Activated CD4-positive, alpha-beta T cell treated with anti-CD3 and anti-CD28 coated beads, Interleukin-2, amount 50 U/mL, for 16 hours (primary cell): ENCODE measurements at regions not wholly inside any gene's neighbourhood (a gene's known extent, or its start where the extent isn't known, plus 50 kb on each side); places are given as distances from the start of the nearest gene placed in this dataset.

Experiments used
- DNase-seq: peaks from one replicate; pipeline ENCODE4 v3.0.0-alpha.2; 2020

DNA sequence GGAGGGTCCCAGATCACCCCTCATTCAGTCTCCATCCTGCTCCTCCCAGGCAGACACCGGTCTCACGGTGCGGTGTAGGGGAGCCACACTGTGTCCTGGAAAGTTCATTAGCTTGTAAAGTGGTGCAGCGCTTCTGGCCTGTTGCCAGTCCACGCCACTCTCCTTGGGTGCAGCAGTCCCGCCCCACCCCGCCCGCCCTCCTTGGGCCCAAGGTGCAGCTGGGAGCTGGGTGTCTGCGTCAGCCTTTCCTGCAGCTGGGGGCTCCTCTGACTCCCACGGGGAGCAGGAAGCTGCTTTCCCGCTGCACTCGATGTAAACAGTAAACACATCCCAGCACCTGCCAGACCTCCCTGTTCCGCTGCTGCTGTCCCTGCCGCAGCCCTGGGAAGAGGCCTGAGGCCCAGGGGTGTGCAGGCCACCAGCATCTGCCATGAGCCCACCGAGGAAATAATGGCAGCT, 53.8 kb upstream of the ASB18 start:
- no peak for DNase-seq

DNA sequence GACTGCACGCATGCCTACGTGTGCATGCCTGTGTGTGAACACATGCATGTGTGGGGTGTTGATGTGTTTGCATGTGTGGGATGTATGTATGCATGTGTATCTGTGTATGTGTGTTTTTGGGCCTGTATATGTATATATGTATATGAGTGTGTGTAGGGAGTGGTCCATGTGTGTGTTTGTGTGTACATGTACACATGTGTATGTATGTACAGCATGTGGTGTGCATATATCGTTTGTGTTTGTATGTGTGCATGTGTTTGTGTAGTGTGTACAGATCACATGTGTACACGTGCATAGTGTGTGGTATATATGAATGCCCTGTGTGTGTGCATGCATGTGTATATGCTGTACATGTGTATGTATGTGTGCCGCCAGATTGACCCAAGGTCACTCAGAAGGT, 54.2 kb upstream of the ASB18 start:
- no peak for DNase-seq

DNA sequence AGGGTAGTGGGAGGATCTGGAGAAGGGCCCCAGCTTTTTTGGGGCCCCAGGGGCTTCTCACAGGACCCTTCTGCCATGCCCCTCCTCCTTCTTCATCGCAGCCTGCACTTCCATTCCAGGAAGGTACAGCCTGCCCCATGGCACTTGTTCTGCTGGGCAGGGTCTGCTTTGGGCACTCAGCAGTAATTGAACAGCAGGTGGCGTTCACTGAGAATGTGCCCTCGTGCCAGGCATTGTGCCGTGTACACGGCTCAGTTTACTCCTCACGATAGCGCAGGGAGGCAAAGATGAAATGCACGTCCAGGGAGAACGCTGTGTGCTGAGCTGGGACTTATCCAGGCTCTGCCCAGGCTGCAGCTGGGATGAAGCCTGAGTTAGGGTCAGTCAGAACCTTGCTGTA, 54.8 kb upstream of the ASB18 start:
- DNase-seq, result no peak

DNA sequence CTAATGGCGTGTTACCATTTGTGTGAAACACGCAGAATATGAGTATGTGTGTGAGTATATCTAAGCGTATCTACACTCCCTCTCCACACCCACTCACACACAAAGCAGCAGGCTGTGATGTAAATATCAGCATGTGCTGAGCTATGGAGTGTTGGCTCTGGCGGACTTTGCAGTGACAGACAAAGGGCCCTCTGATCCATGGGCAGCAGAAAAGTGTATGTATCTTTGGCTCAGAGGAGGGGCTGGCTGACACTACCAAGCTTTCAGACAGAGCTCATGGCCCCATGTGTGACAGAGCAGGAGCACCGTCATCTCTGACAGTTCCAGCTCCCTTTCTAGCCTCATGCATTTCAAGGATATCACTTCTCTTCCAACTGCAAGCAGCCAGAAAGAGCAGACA, 57.2 kb upstream of the ASB18 start:
- no peak for DNase-seq

DNA sequence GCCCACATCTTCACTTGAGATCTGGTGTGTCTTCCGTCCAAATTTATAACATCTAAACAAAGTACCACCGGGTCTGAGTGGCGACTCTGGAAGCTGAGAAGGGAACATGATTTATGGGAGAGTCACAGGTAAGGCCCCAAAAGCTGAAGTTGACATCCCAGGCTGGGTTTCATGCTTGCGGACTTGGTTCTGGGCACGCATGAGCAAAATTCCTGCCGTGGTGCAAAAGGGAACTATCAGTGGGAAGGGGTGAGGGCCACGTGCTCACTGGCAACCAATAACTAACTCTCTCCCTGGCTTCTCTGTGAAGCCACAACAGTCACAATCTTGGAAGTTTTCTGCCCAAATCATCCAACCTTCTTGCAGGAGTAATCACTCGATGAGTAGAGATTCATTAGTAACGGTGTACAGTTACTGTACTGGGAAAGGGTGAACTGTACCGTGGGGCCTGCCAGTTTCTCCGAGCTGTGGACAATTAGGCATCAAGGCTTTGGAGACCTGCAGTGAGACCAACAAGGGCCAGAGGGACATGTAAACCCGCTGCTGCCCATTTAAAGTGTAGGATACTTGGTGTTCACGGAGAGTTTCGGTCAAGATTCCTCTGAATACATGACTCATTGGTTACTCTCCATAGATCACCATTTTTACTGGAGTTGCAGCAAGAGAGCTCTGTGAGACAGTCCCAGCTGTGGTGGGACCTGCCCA, 69.4 kb upstream of the ASB18 start:
- DNase-seq, result no peak

DNA sequence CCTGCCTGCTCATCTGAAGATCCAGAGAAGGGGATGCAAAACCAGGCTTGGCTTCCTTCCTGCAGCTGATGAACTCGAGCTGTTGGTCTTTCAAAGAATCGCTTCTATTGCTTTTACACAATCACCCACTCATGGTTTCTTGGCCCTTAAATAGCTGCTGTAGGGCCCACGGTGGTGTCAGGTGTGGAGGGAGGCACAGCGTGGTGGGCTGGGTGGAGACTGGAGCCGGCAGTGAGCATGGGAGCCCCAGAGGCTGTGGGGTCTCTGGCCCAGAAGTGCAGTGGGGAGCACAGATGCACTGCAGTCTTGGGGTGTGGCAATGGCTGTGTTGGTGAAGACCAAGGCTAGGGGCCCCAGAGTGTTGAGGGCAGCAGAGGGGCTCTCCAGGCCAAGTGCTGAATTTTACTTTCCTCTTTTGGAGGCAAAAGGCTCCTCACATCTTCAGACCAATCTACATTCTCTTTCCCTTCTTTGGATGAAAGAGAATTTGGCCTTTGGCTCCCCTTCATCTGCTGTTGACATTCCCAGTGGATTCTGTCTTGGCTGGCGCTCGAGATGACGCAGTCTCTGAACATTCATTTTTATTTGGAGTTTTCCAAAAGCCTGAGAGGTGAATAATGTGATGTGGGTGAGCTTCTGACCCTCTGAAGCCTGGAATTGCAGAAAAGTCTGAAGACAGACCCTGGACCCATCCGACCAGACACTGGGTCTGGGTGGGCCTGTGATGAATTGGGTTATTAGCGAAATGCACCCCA, 70.1 kb upstream of the ASB18 start:
- DNase-seq, result no peak

DNA sequence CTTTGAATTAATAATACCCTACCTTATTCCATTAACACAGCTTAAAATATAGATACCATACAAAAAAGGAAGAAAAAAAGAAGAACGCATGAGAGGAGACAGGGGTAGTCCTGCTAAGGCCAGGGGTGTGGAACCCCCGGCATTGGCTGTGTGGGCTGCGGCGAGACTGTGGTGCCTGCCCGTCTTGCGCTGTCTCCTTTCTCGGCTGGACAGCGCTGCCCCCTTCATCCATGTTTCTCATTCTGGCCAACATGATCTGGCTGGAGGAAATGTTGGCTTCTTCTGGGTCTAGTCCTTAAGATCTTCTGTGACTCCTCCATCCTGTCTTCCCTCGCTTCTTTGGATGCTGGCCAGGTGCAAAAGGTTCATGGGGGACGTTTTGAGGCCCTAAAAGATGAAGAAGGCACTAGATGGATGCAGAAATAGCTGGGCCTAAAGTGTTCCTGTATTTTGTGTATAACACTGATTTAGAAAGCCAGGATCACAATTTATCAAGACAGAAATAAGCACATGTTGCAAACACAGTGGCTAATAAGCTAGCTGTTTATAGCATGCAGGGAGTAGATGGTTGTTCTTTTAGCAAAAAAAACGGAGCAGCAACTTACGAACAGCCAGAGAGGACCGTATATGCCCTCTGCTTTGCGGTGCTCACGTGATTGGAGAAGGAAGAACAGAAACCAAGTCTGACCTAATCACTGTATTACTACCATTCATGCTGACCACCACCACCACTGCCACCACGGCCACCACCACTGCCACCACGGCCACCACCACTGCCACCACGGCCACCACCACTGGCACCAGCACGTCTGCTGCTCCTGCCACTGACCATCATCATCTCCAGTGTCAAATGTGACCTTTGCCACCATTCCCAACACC, 71.7 kb upstream of the ASB18 start:
- no peak for DNase-seq

DNA sequence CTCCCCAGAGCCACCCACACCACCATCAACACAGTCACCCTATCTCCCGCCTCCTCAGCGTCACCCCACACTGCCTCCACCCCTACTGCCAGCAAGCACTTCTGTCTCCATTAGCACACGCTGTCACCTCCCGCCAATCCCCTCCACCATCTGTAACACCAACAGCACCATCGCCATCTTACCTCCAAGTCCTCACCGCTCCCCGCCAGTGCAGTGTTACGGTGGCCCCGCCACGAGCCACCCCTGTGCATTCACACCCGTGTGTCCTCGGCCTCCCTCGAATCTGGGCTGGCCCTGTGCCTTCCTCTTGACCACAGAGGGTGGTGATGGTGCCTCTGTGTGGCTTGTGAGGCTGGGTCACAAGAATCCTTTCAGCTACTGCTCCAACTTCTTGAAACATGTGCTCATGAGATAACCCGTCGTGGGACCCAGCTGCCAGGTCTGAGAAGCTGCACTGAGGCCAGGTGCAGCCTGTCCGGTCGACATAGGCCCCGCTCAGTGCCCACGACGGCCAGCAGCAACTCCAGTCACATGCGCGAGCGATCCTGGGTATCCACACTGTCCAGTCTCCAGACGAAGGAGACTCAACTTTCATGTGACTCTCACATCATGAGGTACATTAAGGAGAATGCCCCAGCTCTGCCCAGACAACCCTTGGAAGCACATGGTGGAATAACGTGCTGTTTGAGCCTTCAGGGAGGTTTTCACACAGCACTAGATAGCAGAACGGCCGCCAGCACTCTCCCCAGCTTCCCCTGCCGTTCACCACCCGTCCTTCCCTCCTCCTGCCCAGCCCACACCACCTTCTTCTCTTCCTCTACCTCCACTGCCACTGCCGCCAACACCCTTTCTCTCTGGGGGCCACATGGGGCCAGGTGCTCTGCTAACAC, 72.6 kb upstream of the ASB18 start:
- no peak for DNase-seq

DNA sequence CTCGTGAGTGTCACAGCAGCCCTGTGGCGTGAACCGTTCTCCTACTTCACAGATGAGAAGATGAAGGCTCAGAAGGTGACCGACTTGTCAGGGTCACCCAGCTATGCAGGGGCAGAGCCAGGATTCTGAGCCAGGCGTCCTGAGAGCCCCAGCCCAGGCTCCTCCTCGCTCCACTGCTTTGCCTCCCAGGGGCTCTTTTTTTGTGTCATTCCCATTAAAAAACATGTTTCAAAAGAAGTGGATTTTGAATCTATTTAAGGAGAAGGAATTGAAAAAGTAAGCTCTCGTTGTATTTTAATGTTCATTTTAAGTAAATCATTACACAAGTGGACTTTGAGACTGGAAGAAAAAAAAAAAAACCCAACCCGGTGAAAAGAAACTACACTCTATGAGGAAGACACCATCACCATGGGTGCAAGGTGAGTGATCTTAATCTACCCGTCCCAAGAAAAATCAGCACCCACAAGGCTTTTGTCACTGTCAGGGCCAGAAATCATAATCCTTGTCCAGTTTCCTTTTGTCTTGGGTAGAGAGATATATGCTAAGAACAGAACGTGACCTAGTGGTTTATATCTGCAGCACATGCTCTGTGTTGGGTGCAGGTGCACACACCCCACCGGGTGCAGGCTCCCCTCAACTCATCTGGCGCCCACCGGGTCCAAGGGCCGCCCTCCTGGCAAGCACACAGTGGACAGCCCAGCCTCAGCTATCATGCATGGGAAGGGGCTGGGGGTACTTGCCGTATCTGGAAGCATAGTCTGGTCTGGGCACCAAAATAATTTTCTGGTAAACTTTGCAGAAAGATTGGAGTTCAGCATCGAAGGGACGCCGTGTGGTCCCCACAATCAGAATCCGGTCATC, 73.5 kb upstream of the ASB18 start:
- DNase-seq, result no peak

DNA sequence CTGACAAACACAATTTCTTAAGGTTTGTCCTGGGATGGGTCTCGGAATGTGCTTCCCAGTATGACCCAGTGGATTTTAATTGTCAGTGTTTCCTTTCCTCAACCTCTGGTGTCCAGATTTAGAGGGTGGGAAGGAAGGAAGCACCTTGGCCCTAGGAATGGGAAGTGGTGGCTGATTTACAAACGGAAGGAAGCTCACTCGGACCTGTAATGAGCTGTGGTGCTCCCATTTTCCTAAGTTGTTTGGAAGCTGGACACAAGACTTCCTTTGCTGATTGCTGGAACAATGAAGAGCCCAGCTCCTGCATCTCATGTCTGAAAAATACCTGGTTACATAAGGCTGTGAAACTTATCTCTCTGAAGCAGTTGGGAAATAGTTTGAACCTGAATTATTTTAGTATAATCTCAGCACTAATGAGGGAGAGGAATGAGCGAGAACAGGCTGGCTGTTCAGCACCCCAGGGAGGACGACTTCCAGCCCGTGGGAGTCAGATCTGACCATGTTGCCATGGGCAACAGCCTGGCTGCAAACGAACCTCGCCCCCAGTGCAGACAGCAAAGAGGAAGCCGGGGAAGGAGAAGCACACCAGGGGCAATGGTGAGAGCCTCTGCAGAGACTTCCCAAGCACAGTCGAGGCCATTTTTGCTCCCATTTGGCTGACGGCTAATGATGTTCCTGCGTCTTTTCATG, 74.4 kb upstream of the ASB18 start:
- no peak for DNase-seq

DNA sequence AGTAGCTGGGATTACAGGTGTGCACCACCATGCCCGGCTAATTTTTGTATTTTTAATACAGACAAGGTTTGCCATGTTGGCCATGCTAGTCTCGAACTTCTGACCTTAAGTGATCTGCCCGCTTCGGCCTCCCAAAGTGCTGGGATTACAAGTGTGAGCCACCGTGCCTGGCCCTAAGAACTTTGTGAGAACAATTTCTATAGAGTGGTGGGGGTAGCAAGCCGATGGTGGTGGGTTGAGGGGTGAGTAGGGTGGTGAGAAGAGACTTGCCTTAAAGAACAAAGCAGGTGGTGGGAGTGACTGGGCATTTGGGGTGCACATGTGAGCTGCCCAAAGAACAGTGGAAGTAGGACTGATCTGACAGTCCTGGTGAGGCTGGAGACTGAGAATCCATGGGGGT, 76.0 kb upstream of the ASB18 start:
- no peak for DNase-seq

DNA sequence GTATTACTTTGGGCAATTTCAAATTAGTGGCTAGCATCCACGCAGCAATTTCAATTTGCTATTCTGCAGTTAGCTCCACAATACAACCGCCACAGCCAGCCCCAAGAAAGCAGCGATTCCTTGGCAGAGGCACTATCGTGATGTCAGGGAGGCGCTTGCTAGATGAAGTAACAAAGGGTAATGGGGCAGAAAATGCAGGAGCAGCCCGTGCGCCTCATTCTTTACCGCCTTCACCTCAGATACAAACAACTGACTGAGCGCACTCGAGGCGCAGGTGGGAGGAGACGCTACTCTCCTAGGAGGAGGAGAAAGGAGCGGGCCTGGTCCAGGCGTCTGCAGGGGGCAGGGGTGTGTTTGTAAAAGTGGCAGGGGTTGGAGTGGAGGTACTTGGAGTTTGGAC, 76.9 kb upstream of the ASB18 start:
- DNase-seq, result no peak

DNA sequence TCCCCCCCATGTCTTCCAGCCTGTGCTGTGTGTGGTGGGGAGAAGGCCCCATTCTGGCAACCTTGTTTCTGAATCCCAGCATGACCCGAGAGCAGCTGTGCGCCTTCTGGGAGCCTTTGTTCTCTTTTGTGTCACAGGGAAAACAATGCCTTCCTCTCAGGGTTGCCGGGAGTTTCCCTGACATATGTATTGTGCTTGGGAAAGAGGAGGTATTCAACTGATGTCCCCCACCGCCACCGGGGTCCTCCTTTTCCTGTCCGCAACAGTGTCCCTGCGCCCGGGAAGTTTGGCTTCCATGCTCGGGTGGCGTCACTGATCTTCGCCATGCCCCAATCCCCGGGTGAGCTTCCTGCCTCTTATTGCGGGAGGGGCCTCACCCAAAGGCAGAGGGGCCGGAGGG, 77.5 kb upstream of the ASB18 start:
- DNase-seq, result no peak

DNA sequence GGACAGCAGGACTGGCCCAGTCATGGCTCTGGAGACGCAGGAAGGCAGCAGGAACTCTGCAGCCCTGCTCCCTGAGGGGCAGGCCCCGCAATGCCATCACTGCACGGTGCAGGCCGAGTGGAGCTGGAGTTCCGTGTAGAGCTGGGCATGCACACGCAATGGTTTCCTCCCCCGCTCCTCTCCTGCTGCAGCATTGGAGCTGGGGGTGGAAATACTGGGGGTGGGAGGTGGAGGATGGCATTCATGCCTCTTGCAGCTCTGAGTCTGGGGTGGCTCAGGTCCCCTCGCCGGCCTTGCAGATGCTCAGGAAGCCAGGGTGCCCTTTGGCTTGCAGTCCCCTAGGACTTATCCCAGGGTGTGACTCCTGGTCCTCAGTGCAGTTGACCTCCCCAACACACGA, 78.3 kb upstream of the ASB18 start:
- DNase-seq, result no peak

DNA sequence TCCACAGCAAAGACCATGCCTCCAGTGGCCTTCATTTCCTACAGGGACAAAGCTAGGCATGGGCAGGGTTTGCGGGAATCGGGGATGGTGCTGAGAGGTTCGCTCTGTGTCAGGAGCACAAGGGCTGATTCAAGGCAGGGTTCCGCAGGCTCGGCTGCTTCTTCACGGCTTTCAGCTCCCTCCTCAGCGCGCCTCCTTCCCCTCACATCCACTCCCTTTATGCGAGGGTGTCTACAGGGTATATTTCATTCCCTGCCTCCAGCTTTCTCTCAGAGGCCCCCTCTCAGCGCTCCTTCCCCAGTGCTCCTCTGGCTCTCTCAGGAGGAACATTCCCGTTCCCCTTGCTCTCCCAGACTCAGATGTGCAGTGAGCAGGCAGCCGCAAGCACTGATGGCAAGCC, 78.7 kb upstream of the ASB18 start:
- DNase-seq, result no peak

DNA sequence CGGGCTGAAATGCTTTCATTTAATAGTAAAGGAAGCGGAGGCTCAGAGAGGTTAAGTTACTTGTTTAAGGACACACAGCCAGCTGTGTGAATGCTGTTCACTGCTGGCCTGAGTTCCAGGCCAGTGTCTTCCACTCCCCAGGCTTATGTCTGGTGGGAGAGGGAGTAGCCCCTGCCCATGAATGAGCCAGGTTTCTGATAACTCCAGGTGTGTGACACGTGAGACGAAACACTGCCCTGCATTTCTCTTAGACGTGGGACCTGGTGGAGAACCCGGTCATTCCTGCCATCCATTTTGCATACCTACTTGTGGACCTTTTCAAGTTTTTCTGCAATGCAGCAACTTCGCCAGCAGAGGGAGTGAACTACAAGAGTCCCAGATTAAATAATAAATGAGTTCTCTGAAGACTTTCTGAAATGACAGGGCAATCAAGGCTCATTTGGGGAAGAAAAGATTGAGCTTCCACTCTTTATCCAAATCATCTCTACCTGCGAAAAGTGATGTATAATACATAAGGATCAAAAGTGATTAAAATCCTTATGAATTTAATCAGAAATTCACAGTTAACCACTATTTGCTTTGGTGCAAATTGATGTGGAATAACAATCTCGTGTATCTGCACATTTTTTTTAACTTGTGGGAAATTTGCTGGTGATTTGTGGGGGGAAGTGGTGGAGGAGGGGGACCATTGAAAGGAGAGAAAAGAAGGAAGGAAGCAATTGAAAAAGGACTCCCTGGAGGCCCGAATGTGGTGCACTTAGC, 79.4 kb upstream of the ASB18 start:
- DNase-seq, result peak; percentile 62

DNA sequence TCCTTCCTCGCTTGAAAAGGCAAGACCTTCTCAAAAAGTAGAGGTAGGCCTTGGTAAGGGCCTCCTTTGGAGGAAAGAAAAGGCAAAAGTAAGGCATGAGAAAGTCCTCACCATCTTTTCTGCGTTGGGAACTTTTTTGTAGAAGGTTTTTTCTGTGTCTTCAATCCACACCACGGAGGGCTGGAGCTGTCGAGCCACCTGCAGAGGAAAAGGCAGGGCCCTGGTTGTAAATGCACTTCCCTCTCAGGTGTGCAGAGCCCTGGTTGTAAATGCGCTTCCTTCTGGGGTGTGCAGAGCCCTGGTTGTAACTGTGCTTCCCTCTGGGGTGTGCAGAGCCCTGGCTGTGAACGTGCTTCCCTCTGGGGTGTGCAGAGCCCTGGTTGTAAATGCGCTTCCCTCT, 80.2 kb upstream of the ASB18 start:
- DNase-seq, result no peak

DNA sequence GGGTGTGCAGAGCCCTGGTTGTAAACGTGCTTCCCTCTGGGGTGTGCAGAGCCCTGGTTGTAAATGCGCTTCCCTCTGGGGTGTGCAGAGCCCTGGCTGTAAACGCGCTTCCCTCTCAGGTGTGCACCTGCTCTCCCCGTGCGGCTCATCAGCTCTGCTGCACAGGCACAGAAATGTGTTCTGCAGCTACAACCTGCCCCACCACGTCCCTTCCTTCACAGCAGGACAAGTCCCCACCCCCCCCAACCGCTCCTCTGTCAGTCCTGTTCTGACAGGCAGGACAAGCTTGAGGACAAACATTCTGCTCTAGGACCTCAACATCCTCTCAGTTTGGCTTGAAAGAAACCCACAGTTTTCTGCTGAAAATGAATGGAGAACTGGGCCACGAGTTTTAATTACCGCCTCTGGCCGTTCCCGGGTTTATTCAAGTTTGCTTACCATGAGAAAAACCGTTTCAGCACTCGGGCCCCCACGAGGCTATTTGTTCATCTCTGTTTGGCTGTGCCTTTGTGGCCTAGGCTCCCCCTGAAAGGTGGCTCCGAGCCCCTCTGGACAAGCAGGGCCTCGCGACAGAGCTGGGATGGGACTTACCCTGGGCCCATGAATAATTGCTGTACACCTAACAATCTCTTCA, 81.0 kb upstream of the ASB18 start:
- no peak for DNase-seq

DNA sequence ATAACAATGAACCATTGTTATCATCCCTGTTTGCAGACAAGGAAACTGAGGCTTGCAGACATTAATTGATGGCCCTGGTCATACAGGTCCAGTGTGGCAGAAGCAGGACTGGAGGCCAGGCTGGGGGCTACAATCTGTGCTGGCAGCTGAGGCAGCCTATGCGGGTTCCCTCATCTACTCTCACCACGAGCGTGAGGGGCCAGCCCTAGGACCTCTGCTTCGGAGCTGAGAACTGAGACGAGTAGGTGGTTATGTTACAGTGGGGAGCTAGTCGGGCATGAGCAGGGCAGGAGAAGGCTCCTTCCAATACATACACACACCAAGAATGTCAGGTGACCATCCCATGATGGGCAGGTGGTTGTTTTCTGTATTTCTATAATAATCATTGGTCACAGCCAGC, 82.2 kb upstream of the ASB18 start:
- no peak for DNase-seq

DNA sequence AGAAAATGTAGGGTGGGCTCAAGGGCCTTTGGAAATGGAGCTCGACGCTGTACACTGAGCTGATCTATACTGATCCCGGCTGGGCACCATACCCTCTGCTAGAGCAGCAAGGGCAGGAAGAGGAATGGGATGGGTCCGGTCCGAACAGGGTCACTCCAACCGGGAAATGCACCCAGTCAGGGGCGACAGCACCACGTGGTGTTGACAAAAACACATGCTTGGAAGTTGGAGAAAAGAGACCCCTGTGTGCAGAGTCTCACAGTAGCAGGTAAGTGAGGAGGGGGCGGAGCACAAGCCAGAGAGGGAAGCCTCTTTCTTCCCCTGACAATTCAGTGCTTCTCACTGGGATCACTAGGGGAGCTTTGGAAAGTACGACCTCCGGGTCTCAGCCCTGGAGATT, 84.1 kb upstream of the ASB18 start:
- no peak for DNase-seq
